HCT116 (cell line): ENCODE measurements at regions not wholly inside any gene's neighbourhood (a gene's known extent, or its start where the extent isn't known, plus 50 kb on each side); places are given as distances from the start of the nearest gene placed in this dataset.

Experiments
- ATAC-seq: fragments of 200-7000 bp; cut with Tn5 transposase; 2 replicates; pipeline ENCODE4 v1.9.1; 2020; ENCODE audit warnings: mild to moderate bottlenecking, moderate library complexity
- BruUV-seq: library from RNA; stranded (reverse); fragments of 400-500 nt; replicated peaks from 2 replicates; lab custom pipeline; 2021; lab: Mats Ljungman, UMichigan
- CTCF ChIA-PET: fragments of 300-600 bp; sonication (Branson Sonifier 250); formaldehyde crosslinking; loops from one replicate; lab custom pipeline; 2021; ENCODE audit warnings: antibody characterized with exemption; lab: Charles Lee
- POLR2A ChIA-PET: fragments of 300-600, 350-600 bp; sonication (Branson Sonifier 250); formaldehyde crosslinking; loops from one replicate; lab custom pipeline; 2021; ENCODE audit warnings: antibody characterized with exemption; lab: Charles Lee
- RAD21 ChIA-PET, 2 experiments: fragments of 300-600 bp; sonication (Branson Sonifier 250); formaldehyde crosslinking; loops; one replicate each; lab custom pipeline; 2023; ENCODE audit warnings: low total read pairs in 2 of 2; ENCODE audit not compliant: uncharacterized antibody in 2 of 2, unreplicated experiment in 2 of 2, low non-redundant PET in 1 of 2; lab: Charles Lee
- DNase-seq: peaks from one replicate; pipeline ENCODE4 v3.0.0-alpha.2; 2010; ENCODE audit warnings: low read depth, low spot score
- H2AFZ ChIP-seq: fragments of 200-600 bp; shearing (Covaris generic), sonication (generic); 2 replicates; pipeline ENCODE4 v1.6.1; 2017; ENCODE audit warnings: low read depth, mixed run types, mixed read lengths, antibody characterized with exemption, low read length; ENCODE audit not compliant: poor library complexity, severe bottlenecking
- H3K27ac ChIP-seq: 2 replicates; pipeline ENCODE4 v1.5.1; 2012; ENCODE audit warnings: low read depth, low read length
- H3K27me3 ChIP-seq: fragments of 200-600 bp; sonication (generic); 2 replicates; pipeline ENCODE4 v1.6.1; 2016; ENCODE audit warnings: mixed run types, low read length, mixed read lengths; ENCODE audit not compliant: insufficient read depth
- H3K36me3 ChIP-seq, 2 experiments: fragments of 200-500 bp in 1 of 2; fragments of 200-600 bp in 1 of 2; sonication (Bioruptor generic) in 1 of 2; sonication (generic) in 1 of 2; 2 replicates each; pipeline versions ENCODE4 v1.5.1 to v1.6.1; 2014 to 2016; ENCODE audit warnings: low read length in 2 of 2, inconsistent platforms in 1 of 2, mixed read lengths in 1 of 2, mixed run types in 1 of 2; ENCODE audit not compliant: insufficient read depth in 2 of 2, control insufficient read depth in 1 of 2
- H3K4me1 ChIP-seq, 2 experiments: fragments of 200-600 bp in 1 of 2; sonication (generic) in 1 of 2; 2 replicates each; pipeline versions ENCODE4 v1.5.1 to v1.6.1; 2012 to 2017; ENCODE audit warnings: low read length in 2 of 2, inconsistent platforms in 1 of 2, mild to moderate bottlenecking in 1 of 2, mixed read lengths in 1 of 2, mixed run types in 1 of 2, moderate library complexity in 1 of 2; ENCODE audit not compliant: insufficient read depth in 2 of 2, control insufficient read depth in 1 of 2
- H3K4me2 ChIP-seq: fragments of 200-600 bp; sonication (generic); 2 replicates; pipeline ENCODE4 v1.6.1; 2017; ENCODE audit warnings: mixed run types, low read length, mixed read lengths
- H3K4me3 ChIP-seq, 2 experiments: fragments of 200-600 bp in 1 of 2; sonication (generic) in 1 of 2; replicated peaks in 1 of 2; 2 replicates each; pipeline ENCODE4 v1.5.1; 2011 to 2016; ENCODE audit warnings: low read length in 2 of 2, control low read depth in 1 of 2, low read depth in 1 of 2, mild to moderate bottlenecking in 1 of 2, mixed read lengths in 1 of 2, mixed run types in 1 of 2
- H3K79me2 ChIP-seq: fragments of 200-600 bp; sonication (generic); 2 replicates; pipeline ENCODE4 v1.6.1; 2017; ENCODE audit warnings: mild to moderate bottlenecking, mixed run types, low read length, moderate library complexity, mixed read lengths; ENCODE audit not compliant: insufficient read depth
- H3K9ac ChIP-seq: fragments of 200-600 bp; sonication (generic); 2 replicates; pipeline ENCODE4 v1.6.1; 2016; ENCODE audit warnings: low read length, mixed read lengths
- H3K9me2 ChIP-seq: fragments of 200-600 bp; sonication (generic), shearing (Covaris generic); 2 replicates; pipeline ENCODE4 v1.6.1; 2017; ENCODE audit warnings: mixed run types, mild to moderate bottlenecking, moderate library complexity; ENCODE audit not compliant: insufficient read depth
- H3K9me3 ChIP-seq, 2 experiments: fragments of 200-500 bp in 1 of 2; fragments of 200-600 bp in 1 of 2; sonication (Bioruptor generic) in 1 of 2; sonication (generic) in 1 of 2; 2 replicates each; pipeline ENCODE4 v1.6.1; 2014 to 2017; ENCODE audit warnings: low read length in 2 of 2, mixed read lengths in 2 of 2, inconsistent platforms in 1 of 2, low read depth in 1 of 2, mild to moderate bottlenecking in 1 of 2, mixed run types in 1 of 2, moderate library complexity in 1 of 2; ENCODE audit not compliant: control insufficient read depth in 1 of 2, insufficient read depth in 1 of 2
- H4K20me1 ChIP-seq: fragments of 200-600 bp; sonication (generic), shearing (Covaris generic); 2 replicates; pipeline ENCODE4 v1.6.1; 2017; ENCODE audit warnings: mixed run types, mild to moderate bottlenecking, moderate library complexity; ENCODE audit not compliant: insufficient read depth
- CEBPB ChIP-seq: IDR thresholded peaks from 2 replicates; pipeline ENCODE4 v1.6.1; 2012; ENCODE audit warnings: low read depth
- CTCF ChIP-seq, 3 experiments: fragments of 200-600 bp in 1 of 3; sonication (generic) in 1 of 3; IDR thresholded peaks in 2 of 3; conservative IDR thresholded peaks in 1 of 3; 2 replicates each; pipeline ENCODE4 v1.5.1; 2012 to 2017; ENCODE audit warnings: low read depth in 2 of 3, low read length in 2 of 3, antibody characterized with exemption in 1 of 3, borderline replicate concordance in 1 of 3, control low read depth in 1 of 3, mild to moderate bottlenecking in 1 of 3, mixed read lengths in 1 of 3, mixed run types in 1 of 3, moderate library complexity in 1 of 3; ENCODE audit not compliant: insufficient read depth in 1 of 3
- ELF1 ChIP-seq: IDR thresholded peaks from 2 replicates; pipeline ENCODE4 v1.6.1; 2012; ENCODE audit warnings: low read depth, borderline replicate concordance
- EZH2phosphoT487 ChIP-seq: fragments of 200-600 bp; IDR thresholded peaks from 2 replicates; pipeline ENCODE4 v1.6.1; 2018; ENCODE audit warnings: antibody characterized with exemption, borderline replicate concordance
- JUND ChIP-seq: IDR thresholded peaks from 2 replicates; pipeline ENCODE4 v1.6.1; 2012
- RAD21 ChIP-seq: IDR thresholded peaks from 2 replicates; pipeline ENCODE4 v1.6.1; 2012; ENCODE audit warnings: low read depth, mild to moderate bottlenecking
- SIN3A ChIP-seq: IDR thresholded peaks from 2 replicates; pipeline ENCODE4 v1.6.1; 2012; ENCODE audit warnings: low read depth
- SP1 ChIP-seq: IDR thresholded peaks from 2 replicates; pipeline ENCODE4 v1.6.1; 2012; ENCODE audit warnings: low read depth
- YY1 ChIP-seq: IDR thresholded peaks from 2 replicates; pipeline ENCODE4 v1.6.1; 2011; ENCODE audit warnings: low read length, low read depth, moderate library complexity, mild to moderate bottlenecking; ENCODE audit not compliant: insufficient replicate concordance; ENCODE audit errors: extremely low read depth
- ZBTB33 ChIP-seq: IDR thresholded peaks from 2 replicates; pipeline ENCODE4 v1.6.1; 2011; ENCODE audit warnings: mild to moderate bottlenecking, low read length, moderate library complexity; ENCODE audit not compliant: insufficient replicate concordance; ENCODE audit errors: extremely low read depth
- ZFX ChIP-seq: fragments of 450-650 bp; IDR thresholded peaks from 2 replicates; pipeline ENCODE4 v1.6.1; 2017
- intact Hi-C: fragments of 100-400 bp; cut with micrococcal nuclease; formaldehyde crosslinking; loops from 2 replicates; pipeline ENCODE4 v1.10.0; 2022

- H2AFZ ChIP-seq, result no peak overlapping the region
- TF ChIP-seq SP1, result no peak
- no peak for TF ChIP-seq RAD21
- TF ChIP-seq CEBPB, result no peak
- TF ChIP-seq EZH2phosphoT487, result no peak
- no peak for TF ChIP-seq YY1
- TF ChIP-seq ELF1, result no peak
- no peak for TF ChIP-seq SIN3A
- TF ChIP-seq ZBTB33, result no peak
- TF ChIP-seq JUND, result no peak
- no peak for TF ChIP-seq ZFX
- no peak for TF ChIP-seq CTCF (IDR thresholded peaks at IDR 0.05 in 2 of 3, conservative IDR thresholded peaks at IDR 0.05 in 1 of 3; ENCODE audit: borderline replicate concordance in 1 of 3, insufficient read depth in 1 of 3, low read depth in 2 of 3, low read length in 2 of 3)
- TF ChIP-seq, all 23 proteins: peak for 0
- RAD21 ChIA-PET, result no interaction called here
- H3K9me3 ChIP-seq, result no peaks in the 10 kb centered on the region
- BruUV-seq, result no TSS peak
- H3K9me2 ChIP-seq, result no peaks in the 10 kb centered on the region
- H3K79me2 ChIP-seq, result no peaks in the 10 kb centered on the region
- ATAC-seq, result no peak
- no peak overlapping the region for H3K9ac ChIP-seq
- POLR2A ChIA-PET, result no interaction called here
- no peaks in the 10 kb centered on the region for H3K27me3 ChIP-seq
- H3K4me1 ChIP-seq, result no peaks in the 10 kb centered on the region
- CTCF ChIA-PET, result no interaction called here
- intact Hi-C loops, result no loop called here
- no peak overlapping the region for H3K4me2 ChIP-seq
- H4K20me1 ChIP-seq, result no peaks in the 10 kb centered on the region
- H3K4me3 ChIP-seq, result no peak overlapping the region
- H3K36me3 ChIP-seq, result no peaks in the 10 kb centered on the region
- no peak for DNase-seq
- no peak overlapping the region for H3K27ac ChIP-seq
Measured at GRCh38 chr13:83151308-83151660, 731.0 kb downstream of the SLITRK1 start.
